ENCODE measurements at regions not wholly inside any gene's neighbourhood (a gene's known extent, or its start where the extent isn't known, plus 50 kb on each side); places are given as distances from the start of the nearest gene placed in this dataset.

DNA sequence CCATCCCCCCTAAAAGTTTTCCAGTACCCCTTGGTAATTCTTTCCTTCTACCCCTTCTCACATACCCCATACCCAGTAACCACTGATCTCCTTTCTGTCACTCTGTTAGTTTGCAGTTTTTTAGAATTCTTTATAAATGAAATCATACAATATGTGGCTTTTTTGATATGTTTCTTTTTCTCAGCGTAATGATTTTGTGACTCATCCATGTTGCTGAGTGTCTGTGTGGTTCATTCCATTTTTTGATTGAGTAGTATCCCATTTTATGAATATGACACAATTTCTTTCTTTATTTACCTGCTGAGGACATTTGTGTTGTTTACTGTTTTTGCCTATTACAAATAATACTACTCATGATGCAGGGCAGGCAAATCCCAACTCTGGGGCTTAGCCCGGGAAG lies 1605.3 kb downstream of the BRINP3 start:
- TF ChIP-seq, protein P1, sequence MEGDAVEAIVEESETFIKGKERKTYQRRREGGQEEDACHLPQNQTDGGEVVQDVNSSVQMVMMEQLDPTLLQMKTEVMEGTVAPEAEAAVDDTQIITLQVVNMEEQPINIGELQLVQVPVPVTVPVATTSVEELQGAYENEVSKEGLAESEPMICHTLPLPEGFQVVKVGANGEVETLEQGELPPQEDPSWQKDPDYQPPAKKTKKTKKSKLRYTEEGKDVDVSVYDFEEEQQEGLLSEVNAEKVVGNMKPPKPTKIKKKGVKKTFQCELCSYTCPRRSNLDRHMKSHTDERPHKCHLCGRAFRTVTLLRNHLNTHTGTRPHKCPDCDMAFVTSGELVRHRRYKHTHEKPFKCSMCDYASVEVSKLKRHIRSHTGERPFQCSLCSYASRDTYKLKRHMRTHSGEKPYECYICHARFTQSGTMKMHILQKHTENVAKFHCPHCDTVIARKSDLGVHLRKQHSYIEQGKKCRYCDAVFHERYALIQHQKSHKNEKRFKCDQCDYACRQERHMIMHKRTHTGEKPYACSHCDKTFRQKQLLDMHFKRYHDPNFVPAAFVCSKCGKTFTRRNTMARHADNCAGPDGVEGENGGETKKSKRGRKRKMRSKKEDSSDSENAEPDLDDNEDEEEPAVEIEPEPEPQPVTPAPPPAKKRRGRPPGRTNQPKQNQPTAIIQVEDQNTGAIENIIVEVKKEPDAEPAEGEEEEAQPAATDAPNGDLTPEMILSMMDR (IDR thresholded peaks at IDR 0.05; ENCODE audit: insufficient read depth, low read length, missing control alignments): no peak
- no peak for DNase-seq (ENCODE audit: low read depth, low spot score)
- no peak overlapping the region for H3K4me3 ChIP-seq (ENCODE audit: low read depth, low read length)
- CTCF ChIA-PET: no interaction called here
- POLR2A ChIA-PET: no interaction called here

DNA sequence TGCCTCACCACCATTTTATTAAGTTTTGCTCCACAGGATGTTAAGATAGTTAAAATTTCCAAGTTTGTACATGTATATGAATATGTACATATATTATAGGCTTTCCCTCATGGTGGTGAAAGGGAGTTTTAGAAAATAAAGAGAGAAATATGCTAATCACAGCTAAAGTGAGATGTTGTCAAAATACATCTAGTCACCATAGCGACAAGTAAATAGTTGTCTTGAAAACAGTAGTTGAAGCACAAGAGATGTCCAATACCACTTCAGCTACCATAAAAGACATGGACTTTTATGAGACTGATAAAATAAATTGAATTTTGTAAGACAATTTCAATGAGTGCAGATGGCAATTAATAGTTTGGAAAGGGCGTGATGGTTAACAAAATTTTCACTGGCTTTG lies 1600.0 kb downstream of the BRINP3 start:
- TF ChIP-seq, protein P1 (IDR thresholded peaks at IDR 0.05; ENCODE audit: insufficient read depth, low read length, missing control alignments): no peak
- H3K4me3 ChIP-seq (ENCODE audit: low read depth, low read length): no peak overlapping the region
- CTCF ChIA-PET: no interaction called here
- POLR2A ChIA-PET: no interaction called here
- no peak for DNase-seq (ENCODE audit: low read depth, low spot score)

- CTCF ChIA-PET: no interaction called here
- TF ChIP-seq, protein P1 (IDR thresholded peaks at IDR 0.05; ENCODE audit: insufficient read depth, low read length, missing control alignments): no peak
- DNase-seq (ENCODE audit: low read depth, low spot score): no peak
- no peak overlapping the region for H3K4me3 ChIP-seq (ENCODE audit: low read depth, low read length)
- POLR2A ChIA-PET: no interaction called here
Observed at GRCh38 chr1:188888386-188888785, 1589.3 kb downstream of the BRINP3 start.

DNA sequence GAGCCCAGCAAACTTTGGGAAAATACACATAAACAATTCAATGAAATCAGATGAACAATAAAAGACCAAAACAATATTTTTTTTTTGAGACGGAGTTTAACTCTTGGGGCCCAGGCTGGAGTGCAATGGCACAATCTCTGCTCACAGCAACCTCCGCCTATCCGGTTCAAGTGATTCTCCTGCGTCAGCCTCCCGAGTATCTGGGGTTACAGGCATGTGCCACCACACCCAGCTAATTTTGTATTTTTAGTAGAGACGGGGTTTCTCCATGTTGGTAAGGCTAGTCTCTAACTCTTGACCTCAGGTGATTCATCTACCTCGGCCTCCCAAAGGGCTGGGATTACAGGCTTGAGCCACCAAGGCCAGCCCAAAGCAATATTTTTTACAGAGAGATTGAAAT lies 1588.5 kb downstream of the BRINP3 start:
- CTCF ChIA-PET: no interaction called here
- POLR2A ChIA-PET: no interaction called here

DNA sequence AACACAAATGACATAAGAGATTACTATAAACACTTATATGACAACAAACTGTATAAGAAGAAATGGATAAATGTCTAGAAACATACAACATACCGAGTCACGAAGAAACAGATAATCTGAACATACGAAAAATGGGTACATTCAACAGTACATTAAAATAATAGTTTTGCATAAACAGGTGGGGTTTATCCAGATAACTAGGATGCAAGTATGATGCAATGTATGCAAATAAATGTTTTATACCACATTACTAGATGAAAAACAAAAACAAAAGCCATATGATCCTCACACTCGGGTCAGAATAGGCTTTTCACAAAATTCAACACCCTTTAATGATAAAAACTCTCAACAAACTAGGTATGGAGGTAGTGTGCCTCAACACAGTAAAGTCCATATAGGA lies 1585.7 kb downstream of the BRINP3 start:
- TF ChIP-seq, protein P1 (IDR thresholded peaks at IDR 0.05; ENCODE audit: insufficient read depth, low read length, missing control alignments): no peak
- DNase-seq (ENCODE audit: low read depth, low spot score): no peak
- no peak overlapping the region for H3K4me3 ChIP-seq (ENCODE audit: low read depth, low read length)
- ChIA-PET CTCF (no interaction called here), POLR2A (no interaction called here)

More for the DNA sequence above, 1588.5 kb downstream of the BRINP3 start:
- no peak for DNase-seq (ENCODE audit: low read depth, low spot score)
- H3K4me3 ChIP-seq (ENCODE audit: low read depth, low read length): no peak overlapping the region
- TF ChIP-seq, protein P1 (IDR thresholded peaks at IDR 0.05; ENCODE audit: insufficient read depth, low read length, missing control alignments): no peak

DNA sequence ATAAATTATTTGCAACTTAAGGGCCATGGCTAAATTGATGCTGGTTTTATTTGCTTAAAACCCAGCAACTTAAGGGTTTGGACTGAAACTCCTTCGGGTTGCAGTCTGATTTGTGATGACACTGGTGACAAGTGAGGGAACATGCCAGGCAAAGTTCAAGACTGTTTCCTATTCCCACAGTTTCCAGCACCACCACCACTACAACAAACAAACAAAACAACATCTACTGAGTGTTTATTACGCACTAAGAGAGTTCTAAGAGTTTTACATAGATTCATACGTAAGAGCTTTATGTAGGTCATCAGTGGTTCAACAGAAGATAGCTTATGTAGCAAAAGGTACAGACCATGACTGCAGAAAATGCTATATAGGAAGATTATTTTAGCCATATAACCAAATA lies 1582.1 kb downstream of the BRINP3 start:
- H3K4me3 ChIP-seq (ENCODE audit: low read depth, low read length): no peak overlapping the region
- TF ChIP-seq, protein P1 (IDR thresholded peaks at IDR 0.05; ENCODE audit: insufficient read depth, low read length, missing control alignments): no peak
- ChIA-PET POLR2A (no interaction called here), CTCF (no interaction called here)
- no peak for DNase-seq (ENCODE audit: low read depth, low spot score)
